Activated T-cell treated with anti-CD3 and anti-CD28 coated beads, Interleukin-2, amount 50 U/mL, for 48 hours (primary cell): ENCODE measurements at regions not wholly inside any gene's neighbourhood (a gene's known extent, or its start where the extent isn't known, plus 50 kb on each side); places are given as distances from the start of the nearest gene placed in this dataset.
A peak's percentile ranks its signal among the peaks of the same experiment; 100 is the strongest.
"Not testable (repeated sequence)": the region's sequence is repeated elsewhere in the genome, so short reads cannot be mapped to it uniquely, and the experiment has no call there.

Experiments used
- DNase-seq, 2 experiments: peaks; one replicate each; pipeline ENCODE4 v3.0.0-alpha.2; 2020

DNA sequence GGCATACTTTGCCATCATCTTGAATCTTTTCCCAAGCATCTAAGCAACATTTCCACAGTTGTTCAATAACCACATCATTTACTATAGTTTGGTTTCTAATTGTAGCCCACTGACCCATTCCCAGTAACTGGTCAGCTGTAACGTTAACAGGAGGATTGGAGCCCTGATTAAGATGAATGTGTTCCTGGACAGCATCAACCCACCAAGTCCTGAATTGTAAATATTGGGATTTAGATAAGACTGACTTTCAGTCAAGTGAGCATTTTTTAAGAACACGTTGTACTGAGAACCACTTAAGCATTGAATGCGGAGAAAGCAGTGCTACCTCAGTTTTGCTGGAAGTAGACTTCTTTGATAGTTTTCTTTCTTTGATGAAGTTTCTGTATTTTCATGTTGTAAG lies 53.3 kb upstream of the ARL4D start:
- DNase-seq: not testable (repeated sequence)

DNA sequence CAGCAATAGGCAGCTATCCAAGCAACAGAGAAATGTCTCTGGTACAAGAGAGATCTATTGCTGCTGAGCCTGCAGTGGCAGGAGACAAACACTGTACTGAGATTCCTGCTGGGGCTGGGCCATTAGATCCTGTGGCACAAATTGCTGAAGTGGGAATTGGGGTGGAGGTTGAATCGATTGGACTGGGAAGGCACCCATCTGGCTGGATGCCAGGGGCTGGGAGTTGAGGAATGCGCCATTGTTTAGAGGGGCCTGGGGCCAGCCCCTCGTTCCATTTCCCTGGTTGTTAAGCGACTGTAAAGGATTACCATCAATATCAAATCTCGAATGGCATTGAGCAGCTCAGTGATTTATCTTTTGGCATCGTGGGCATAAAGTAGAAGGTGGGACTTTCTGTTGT lies 54.1 kb upstream of the ARL4D start:
- DNase-seq: no peak

DNA sequence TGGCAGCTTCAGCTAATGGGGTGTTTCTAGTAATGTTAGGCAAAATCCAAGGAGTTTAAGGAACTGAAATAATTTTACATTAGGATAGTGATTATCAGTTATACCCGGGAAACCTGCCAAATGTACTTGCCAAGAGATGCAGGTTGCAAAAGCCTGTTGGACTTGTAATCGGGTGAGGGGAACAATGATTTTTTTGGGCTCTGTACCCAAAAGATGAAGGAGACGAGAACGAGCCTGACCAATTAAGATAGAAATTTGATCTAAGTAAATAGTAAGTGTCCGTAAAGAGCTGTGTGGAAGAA lies 56.3 kb upstream of the ARL4D start:
- DNase-seq: no peak

DNA sequence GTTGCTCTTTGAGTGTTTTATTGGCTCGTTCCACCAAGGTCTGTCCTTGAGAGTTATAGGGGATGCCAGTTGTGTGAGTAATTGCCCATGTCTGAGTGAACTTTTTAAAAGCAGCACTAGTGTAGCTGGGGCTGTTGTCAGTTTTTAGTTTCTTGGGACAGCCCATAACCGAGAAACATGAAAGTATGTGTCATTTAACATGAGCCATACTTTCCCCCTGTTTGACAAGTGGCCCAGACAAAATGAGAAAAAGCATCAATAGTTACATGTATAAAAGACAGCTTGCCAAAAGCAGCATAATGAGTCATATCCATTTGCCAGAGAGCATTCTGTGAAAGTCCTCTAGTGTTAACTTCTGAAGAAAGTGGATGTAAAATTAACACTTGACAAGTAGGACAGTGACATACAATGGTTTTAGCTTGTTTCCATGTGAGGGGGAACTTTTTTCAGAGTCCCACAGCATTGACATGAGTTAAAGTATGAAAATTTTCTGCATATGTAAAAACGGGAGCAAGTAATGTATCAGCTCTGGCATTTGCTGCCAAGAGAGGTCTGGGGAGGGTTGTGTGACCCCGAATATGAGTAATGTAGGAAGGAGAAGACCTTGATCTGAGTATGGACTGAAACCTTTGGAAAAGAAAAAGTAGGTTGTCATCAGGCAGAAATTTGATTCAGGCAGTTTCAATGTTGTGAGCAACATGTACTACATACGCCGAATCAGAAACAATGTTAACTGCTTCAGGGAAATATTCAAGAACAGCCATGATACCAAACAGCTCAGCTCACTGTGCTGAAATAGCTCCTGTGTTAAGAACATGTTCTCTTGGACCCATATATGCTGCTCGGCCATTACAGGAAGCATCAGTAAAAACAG lies 56.8 kb upstream of the ARL4D start:
- DNase-seq: peak; percentile 51 to 60

DNA sequence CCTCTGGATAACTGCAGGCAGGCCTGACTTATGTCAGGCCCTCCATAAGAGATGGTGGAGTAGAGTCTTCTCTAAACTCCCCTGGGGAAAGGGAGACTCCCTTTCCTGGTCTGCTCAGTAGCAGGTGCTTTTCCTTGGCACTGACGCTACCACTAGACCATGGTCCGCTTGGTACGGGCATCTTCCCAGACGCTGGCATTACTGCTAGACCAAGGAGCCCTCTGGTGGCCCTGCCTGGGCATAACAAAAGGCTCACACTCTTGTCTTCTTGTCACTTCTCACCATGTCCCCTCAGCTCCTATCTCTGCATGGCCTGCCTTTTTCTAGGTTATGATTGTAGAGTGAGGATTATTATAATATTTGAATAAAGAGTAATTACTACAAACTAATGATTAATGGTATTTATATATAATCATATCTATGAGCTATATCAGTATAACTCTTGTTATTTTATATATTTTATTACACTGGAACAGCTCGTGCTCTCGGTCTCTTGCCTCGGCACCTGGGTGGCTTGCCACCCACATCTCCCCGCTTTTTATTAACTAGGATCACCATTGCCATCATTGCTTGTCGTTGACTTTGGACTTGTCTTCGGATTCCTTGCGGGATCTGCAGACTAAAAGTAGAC lies 59.8 kb upstream of the ARL4D start:
- DNase-seq: peak; percentile 78 to 80

DNA sequence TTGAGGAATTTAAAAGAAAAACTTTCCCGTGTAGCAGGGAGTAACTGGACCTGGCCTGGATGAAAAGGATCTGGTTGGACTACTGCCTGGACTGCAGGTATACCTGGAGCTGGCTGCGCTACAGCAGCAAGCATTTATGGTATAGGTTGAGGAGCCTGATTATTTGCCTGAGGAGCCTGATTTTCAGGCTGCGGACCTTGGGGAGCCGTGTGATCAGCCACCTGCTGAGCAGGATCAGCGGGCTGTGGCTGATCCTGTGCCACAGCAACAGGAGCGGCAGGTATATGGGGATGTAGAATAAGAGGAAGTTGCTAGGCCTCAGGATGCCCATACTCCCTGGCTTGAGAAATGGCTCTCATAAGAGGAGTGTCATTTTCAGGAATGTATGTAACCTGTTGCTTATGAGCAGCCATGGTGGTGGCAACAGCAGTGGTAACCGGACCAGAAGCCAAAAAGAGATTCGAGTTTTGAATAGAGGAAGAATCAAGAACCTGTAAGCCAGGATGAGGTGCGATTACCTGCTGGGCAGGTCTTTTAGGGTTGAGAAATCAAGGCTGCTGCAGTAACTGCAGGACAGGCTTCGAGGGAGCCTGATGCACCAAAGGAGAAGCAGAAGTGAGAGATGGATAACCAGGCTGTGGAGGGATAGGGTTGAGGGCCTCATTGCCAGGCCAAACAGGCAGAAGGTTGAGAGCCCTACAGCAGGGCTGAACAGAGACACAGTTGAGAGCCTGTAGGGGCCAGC lies 60.9 kb upstream of the ARL4D start:
- DNase-seq: no peak

DNA sequence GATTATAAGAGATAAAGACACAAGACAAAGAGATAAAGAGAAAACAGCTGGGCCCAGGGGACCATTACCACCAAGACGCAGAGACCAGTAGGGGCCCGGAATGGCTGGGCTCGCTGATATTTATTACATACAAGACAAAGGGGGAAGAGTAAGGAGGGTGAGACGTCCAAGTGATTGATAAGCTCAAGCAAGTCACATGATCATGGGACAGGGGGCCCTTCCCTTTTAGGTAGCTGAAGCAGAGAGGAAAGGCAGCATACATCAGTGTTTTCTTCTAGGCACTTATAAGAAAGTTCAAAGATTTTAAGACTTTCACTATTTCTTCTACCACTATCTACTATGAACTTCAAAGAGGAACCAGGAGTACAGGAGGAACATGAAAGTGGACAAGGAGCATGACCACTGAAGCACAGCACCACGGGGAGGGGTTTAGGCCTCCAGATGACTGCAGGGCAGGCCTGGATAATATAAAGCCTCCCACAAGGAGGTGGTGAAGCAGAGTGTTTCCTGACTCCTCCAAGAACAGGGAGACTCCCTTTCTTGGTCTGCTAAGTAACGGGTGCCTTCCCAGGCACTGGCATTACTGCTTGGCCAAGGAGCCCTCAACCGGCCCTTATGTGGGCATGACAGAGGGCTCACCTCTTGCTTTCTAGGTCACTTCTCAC lies 63.9 kb upstream of the ARL4D start:
- no peak for DNase-seq

DNA sequence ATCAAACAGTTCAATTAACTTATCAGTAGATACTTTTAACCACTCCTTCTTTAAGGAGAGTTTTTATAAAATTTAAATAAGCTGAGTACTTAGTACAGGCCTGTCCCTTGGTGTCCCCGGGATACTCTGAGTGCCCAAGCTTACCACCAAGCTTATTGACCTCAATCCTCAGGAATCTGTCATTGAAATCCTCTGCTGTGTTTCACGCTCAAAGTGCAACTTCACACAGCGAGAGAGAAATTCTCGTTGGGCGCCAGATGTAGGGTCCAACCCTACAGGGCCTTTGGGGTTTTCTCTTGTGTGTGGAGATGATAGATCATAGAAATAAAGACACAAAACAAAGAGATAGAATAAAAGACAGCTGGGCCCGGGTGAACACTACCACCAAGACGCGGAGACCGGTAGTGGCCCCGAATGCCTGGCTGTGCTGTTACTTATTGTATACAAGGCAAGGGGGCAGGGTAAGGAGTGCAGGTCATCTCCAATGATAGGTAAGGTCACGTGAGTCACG lies 65.3 kb upstream of the ARL4D start:
- no peak for DNase-seq

DNA sequence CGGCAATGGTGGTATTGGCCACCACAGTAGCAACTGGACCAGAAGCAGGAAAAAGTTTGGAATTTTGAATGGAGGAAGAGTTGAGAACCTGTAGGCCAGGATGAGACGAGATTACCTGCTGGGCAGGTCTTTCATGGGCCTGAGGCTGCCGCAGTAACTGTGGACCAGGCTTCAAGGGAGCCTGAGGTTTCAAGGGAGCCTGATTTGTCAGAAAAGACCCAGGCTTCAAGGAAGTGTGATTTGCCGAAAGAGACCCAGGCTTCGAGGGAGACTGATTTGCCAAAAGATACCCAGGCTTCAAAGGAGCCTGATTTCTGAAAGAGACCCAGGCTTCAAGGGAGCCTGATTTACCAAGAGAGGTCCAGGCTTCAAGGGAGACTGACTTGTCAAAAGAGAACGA lies 66.6 kb upstream of the ARL4D start:
- DNase-seq: no peak

DNA sequence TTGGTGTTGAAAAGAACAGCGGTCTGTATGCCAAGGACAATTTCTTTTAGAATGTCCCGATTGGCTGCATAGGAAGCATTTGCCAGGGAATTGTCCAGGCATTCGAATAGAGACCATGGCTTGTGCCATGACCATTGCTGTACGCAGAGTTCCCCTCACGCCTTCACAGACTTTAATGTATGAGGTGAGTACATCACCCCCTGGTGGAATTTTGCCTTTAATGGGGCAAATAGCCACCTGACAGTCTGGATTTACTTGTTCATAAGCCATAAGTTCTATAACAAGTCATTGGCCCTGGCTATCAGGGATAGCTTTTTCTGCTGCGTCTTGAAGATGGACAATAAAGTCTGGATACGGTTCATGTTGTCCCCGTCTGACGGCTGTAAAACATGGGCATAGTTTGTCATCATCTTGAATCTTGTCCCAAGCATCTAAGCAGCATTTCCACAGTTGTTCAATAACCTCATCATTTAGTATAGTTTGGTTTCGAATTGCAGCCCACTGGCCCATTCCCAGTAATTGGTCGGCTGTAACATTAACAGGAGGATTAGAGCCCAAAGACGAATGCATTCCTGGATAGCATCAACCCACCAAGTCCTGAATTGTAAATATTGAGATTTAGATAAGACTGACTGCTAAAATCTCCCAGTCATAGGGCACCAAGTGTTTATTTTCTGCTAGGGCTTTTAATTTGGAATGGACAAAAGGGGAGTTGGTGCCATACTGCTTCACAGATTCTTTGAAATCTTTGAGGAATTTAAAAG lies 67.7 kb upstream of the ARL4D start:
- DNase-seq: no peak

DNA sequence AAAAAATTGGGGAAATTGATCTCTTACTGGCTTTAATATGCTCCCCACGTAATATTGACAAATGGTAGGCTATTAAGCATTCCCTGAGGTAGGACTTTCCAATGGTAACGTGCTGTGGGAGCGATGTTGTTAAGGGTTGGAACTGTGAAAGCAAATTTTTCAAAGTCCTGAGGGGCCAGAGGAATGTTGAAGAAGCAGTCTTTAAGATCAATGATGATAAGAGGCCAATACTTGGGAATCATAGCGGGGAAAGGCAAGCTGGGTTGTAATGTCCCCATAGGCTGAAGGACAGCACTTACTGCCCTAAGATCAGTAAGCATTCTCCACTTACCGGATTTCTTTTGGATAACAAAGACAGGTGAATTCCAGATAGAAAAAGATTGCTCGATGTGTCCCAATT lies 69.6 kb upstream of the ARL4D start:
- DNase-seq: no peak

DNA sequence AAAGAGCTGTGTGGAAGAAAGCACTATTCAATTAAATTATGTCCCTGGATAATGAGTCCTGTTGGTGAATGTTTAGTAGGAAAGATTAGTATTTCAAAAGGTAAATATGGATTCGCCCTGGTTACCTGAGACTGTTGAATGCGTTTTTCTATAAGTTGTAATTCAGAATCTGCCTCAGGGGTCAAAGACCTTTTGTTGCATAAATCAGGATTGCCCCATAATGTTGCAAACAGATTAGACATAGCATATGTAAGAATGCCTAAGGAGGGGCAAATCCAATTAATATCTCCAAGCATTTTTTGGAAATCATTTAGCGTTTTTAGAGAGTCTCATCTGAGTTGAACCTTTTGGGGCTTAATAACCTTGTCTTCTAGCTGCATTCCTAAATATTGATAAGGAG lies 70.1 kb upstream of the ARL4D start:
- DNase-seq: no peak

DNA sequence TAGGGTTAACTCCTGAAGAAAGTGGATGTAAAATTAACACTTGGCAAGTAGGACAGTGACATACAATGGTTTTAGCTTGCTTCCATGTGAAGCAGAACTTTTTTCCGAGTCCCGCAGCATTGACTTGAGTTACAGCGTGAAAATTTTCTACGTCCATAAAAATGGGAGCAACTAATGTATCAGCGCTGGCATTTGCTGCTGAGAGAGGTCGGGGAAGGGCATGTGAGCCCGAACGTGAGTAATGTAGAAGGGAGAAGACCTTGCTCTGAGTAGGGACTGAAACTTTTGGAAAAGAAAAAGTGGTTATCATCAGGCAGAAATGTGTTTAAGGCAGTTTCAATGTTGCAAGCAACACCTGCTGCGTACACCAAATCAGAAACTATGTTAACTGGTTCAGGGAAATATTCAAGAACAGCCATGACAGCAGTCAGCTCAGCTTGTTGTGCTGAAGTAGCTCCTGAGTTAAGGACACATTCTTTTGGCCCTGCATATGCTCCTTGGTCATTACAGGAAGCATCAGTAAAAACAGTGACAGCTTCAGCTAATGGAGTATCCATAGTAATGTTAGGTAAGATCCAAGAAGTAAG lies 70.9 kb upstream of the ARL4D start:
- no peak for DNase-seq

DNA sequence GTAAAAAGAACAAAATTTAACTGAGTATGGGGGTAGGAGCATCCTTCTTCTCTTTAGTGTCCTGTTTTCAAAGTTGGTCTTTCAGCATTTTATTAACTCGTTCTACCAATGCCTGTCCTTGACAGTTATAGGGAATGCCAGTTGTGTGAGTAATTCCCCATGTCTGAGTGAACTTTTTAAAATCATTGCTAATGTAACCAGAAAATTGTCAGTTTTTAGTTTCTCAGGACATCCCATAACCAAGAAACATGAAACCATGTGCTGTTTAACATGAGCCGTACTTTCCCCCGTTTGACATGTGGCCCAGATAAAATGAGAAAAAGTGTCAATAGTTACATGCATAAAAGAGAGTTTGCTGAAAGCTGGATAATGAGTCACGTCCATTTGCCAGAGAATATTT lies 71.4 kb upstream of the ARL4D start:
- no peak for DNase-seq

DNA sequence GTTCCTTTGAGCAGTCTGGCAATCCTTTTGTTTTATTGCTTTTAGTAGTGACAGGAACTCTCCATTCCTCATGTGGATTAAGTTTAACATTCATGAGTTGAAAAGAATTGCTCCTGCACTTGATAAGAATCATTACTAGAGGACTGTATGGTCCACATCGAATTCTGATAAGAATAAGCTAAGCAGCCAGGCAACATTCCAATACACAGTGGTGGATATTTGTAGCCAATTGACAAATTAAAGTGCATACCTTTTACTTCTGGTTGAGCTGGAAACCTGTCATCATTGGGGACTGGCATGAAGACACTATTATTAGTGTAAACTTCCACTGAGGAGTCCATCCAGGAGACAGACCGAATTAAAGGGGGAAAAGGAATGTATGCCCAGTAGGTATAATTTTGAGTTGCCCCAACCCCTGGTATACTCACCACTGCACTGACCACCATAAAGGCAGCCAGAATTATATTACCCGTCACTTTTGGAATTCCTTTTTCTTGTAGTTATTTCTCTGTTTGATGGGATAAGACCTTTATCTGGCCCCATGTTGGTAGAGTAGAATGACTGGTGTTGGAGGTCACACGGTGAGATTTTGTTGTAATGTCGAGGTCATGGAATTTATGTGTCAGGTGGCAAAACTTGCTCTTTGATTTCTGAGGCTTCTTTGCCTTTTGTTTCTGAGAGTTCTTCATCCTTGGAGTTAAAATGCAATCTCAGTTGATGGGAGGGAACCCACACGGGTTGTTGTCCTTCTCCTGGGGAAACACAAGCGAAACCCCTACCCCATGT lies 72.1 kb upstream of the ARL4D start:
- no peak for DNase-seq

DNA sequence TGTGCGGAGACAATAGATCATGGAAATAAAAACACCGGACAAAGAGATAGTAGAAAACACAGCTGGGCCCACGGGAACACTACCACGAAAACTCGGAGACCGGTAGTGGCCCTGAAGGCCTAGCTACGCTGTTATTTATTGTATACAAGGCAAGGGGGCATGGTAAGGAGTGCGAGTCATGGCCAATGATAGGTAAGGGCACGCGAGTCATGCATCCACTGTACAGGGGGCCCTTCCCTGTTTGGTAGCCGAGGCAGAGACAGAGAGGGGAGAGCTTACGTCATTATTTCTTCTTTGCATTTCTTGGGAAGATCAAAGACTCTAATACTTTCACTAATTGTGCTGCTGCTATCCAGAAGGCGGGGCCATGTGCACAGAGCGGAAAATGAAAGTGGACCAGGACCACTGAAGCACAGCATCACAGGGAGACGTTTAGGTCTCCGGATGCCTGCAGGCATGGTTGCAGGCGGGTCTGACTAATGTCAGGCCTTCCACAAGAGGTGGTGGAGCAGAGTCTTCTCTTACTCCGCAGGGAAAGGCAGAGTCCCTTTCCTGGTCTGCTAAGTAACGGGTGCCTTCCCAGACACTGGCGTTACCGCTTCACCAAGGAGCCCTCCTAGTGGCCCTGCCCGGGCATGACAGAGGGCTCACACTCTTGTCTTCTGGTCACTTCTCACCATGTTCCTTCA lies 74.4 kb upstream of the ARL4D start:
- DNase-seq: no peak

DNA sequence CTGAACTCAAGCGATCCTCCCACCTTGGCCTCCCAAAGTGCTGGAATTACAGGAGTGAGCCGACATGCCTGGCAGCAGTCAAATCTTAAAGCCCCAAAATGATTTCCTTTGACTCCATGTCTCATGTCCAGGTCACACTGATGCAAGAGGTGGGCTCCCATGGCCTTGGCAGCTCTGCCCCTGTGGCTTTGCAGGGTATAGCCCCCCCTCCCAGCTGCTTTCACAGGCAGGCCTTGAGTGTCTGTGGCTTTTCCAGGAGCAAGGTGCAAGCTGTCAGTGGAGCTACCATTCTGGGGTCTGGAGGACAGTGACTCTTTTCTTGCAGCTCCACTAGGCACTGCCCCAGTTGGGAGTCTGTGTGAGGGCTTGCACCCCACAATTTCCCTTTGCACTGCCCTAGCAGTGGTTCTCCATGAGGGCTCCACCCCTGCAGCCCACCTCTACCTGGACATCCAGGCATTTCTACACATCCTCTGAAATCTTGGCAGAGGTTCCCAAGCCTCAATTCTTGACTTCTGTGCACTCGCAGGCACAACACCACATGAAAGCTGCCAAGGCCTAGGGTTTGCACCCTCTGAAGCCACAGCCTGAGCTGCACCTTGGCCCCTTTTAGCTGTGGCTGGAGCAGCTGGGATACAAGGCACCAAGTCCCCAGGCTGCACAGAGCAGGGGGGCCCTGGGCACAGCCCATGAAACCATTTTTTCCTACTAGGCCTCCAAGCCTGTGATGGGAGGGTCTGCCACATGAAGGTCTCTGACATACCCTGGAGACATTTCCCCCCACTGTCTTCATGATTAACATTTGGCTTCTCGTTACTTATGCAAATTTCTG lies 79.3 kb upstream of the ARL4D start:
- DNase-seq: no peak

DNA sequence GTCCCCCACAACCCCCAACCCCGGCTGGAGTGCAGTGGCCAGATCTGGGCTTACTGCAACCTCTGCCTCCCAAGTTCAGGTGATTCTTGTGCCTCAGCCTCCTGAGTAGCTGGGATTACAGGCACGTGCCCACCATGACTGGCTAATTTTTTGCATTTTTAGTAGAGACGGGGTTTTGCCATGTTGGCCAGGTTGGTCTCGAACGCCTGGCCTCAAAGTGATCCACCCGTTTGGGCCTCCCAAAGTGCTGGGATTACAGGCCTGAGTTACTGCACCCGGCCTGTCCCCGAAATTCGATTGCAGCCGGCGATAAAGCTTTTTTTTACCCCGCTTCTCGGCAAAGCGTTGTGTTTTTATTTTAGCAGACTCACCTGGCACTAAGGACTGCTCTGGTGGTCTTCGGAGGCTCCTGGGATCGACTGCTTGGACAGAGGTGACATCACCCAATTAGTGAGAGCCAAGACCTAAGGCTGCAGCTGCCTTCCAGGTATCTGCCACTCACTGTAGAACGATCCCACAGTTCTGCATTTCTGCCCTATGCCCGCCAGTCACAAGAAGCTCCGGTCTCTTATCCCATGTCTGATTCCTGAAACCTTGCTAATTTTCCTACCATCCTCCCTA lies 82.2 kb upstream of the ARL4D start:
- peak in 1 of 2 experiments; percentile 47 for DNase-seq

DNA sequence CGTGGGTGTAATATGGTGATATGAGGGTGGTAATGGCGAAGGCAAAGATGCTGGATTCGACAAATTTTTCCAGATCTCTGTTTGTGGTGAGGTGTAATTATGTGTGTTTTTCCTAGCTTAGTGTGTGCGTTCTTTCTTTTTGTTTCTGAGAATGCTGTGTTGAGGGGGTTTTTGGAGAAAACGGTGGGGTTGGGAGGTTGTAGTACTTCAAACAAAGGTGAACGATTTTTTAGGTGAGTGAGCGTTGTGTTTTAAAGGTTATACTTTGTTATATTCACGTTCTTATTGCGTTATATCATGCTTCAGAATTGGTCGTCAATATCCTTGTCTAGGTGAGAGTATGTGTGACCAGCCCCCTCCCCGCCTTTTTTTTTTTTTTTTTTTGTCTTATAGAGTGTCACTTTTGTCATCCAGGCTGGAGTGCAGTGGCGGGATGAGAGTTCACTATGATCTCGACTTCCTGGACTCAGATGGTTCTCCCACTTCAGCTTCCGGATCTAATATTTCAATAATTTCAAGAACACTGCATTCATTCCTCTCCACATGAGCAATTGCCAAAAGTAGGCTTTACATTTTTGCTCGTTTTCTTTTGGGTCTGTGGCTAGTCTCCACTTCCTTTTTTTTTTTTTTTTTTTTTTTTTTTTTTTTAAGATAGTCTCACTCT lies 82.2 kb upstream of the RNU2-1 start:
- no peak for DNase-seq
